H1 (cell line): ENCODE measurements at regions not wholly inside any gene's neighbourhood (a gene's known extent, or its start where the extent isn't known, plus 50 kb on each side); places are given as distances from the start of the nearest gene placed in this dataset.

Experiments used
- JUN ChIP-seq: IDR thresholded peaks from 2 replicates; pipeline ENCODE4 v1.6.1; 2011; ENCODE audit warnings: low read depth, mild to moderate bottlenecking, improper control_type of control experiment, low read length
- MAFK ChIP-seq: IDR thresholded peaks from 2 replicates; pipeline ENCODE4 v1.6.1; 2012; ENCODE audit warnings: low read depth, mild to moderate bottlenecking, improper control_type of control experiment, low read length
- NANOG ChIP-seq: IDR thresholded peaks from 2 replicates; pipeline ENCODE4 v1.6.1; 2011; ENCODE audit warnings: low read length, low read depth, mild to moderate bottlenecking, inconsistent platforms; ENCODE audit not compliant: insufficient read depth, poor library complexity, severe bottlenecking
- POLR2A ChIP-seq, 2 experiments: IDR thresholded peaks; 1 replicate in 1 of 2; 2 replicates in 1 of 2; pipeline ENCODE4 v1.6.1; 2011; ENCODE audit warnings: low read depth in 2 of 2, low read length in 2 of 2, mild to moderate bottlenecking in 2 of 2; ENCODE audit errors: control extremely low read depth in 1 of 2
- SP1 ChIP-seq: IDR thresholded peaks from 2 replicates; pipeline ENCODE4 v1.6.1; 2011; ENCODE audit warnings: low read depth, low read length
- TF ChIP-seq, protein P1 (sequence below): fragments of 300-600 bp; sonication (generic); IDR thresholded peaks from 2 replicates; pipeline ENCODE4 v1.7.1; 2012; ENCODE audit warnings: low read length, moderate library complexity, mild to moderate bottlenecking, inconsistent platforms; ENCODE audit not compliant: insufficient replicate concordance
- TF ChIP-seq, protein P2 (sequence below): IDR thresholded peaks from 2 replicates; pipeline ENCODE4 v1.6.1; 2012; ENCODE audit warnings: inconsistent platforms
- TF ChIP-seq, protein P3 (sequence below), 3 experiments: IDR thresholded peaks; 1 replicate in 2 of 3; 2 replicates in 1 of 3; pipeline versions ENCODE4 v1.5.1 to v1.6.1; 2011; ENCODE audit warnings: low read length in 3 of 3, mild to moderate bottlenecking in 3 of 3, inconsistent platforms in 2 of 3, low read depth in 1 of 3, moderate library complexity in 1 of 3; ENCODE audit not compliant: insufficient read depth in 1 of 3; ENCODE audit errors: control extremely low read depth in 1 of 3

DNA sequence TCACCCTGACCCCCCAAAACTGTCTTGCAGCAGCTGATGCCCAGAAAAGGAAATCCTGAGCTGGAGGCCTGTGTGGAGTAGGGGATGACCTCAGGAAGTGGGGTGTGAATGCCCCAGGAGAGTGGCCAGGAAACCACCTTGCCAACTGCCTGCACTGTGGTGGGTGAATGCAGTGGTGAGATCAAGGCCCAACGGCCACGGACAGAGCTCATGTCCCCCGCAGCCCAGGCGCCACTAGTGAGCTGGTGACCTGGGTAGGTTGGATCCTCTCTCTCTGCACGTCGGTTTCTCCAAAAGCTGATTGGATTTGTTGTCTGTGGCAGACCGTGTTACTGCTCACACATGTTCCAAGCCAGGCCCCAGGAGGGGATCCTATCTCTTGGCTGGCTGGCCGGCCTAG is 448.9 kb downstream of the TCERG1L start (continued):
- TF ChIP-seq, protein P1, sequence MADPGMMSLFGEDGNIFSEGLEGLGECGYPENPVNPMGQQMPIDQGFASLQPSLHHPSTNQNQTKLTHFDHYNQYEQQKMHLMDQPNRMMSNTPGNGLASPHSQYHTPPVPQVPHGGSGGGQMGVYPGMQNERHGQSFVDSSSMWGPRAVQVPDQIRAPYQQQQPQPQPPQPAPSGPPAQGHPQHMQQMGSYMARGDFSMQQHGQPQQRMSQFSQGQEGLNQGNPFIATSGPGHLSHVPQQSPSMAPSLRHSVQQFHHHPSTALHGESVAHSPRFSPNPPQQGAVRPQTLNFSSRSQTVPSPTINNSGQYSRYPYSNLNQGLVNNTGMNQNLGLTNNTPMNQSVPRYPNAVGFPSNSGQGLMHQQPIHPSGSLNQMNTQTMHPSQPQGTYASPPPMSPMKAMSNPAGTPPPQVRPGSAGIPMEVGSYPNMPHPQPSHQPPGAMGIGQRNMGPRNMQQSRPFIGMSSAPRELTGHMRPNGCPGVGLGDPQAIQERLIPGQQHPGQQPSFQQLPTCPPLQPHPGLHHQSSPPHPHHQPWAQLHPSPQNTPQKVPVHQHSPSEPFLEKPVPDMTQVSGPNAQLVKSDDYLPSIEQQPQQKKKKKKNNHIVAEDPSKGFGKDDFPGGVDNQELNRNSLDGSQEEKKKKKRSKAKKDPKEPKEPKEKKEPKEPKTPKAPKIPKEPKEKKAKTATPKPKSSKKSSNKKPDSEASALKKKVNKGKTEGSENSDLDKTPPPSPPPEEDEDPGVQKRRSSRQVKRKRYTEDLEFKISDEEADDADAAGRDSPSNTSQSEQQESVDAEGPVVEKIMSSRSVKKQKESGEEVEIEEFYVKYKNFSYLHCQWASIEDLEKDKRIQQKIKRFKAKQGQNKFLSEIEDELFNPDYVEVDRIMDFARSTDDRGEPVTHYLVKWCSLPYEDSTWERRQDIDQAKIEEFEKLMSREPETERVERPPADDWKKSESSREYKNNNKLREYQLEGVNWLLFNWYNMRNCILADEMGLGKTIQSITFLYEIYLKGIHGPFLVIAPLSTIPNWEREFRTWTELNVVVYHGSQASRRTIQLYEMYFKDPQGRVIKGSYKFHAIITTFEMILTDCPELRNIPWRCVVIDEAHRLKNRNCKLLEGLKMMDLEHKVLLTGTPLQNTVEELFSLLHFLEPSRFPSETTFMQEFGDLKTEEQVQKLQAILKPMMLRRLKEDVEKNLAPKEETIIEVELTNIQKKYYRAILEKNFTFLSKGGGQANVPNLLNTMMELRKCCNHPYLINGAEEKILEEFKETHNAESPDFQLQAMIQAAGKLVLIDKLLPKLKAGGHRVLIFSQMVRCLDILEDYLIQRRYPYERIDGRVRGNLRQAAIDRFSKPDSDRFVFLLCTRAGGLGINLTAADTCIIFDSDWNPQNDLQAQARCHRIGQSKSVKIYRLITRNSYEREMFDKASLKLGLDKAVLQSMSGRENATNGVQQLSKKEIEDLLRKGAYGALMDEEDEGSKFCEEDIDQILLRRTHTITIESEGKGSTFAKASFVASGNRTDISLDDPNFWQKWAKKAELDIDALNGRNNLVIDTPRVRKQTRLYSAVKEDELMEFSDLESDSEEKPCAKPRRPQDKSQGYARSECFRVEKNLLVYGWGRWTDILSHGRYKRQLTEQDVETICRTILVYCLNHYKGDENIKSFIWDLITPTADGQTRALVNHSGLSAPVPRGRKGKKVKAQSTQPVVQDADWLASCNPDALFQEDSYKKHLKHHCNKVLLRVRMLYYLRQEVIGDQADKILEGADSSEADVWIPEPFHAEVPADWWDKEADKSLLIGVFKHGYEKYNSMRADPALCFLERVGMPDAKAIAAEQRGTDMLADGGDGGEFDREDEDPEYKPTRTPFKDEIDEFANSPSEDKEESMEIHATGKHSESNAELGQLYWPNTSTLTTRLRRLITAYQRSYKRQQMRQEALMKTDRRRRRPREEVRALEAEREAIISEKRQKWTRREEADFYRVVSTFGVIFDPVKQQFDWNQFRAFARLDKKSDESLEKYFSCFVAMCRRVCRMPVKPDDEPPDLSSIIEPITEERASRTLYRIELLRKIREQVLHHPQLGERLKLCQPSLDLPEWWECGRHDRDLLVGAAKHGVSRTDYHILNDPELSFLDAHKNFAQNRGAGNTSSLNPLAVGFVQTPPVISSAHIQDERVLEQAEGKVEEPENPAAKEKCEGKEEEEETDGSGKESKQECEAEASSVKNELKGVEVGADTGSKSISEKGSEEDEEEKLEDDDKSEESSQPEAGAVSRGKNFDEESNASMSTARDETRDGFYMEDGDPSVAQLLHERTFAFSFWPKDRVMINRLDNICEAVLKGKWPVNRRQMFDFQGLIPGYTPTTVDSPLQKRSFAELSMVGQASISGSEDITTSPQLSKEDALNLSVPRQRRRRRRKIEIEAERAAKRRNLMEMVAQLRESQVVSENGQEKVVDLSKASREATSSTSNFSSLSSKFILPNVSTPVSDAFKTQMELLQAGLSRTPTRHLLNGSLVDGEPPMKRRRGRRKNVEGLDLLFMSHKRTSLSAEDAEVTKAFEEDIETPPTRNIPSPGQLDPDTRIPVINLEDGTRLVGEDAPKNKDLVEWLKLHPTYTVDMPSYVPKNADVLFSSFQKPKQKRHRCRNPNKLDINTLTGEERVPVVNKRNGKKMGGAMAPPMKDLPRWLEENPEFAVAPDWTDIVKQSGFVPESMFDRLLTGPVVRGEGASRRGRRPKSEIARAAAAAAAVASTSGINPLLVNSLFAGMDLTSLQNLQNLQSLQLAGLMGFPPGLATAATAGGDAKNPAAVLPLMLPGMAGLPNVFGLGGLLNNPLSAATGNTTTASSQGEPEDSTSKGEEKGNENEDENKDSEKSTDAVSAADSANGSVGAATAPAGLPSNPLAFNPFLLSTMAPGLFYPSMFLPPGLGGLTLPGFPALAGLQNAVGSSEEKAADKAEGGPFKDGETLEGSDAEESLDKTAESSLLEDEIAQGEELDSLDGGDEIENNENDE = no peak
- TF ChIP-seq POLR2A (IDR thresholded peaks at IDR 0.05; ENCODE audit: control extremely low read depth in 1 of 2, low read depth in 2 of 2, low read length in 2 of 2) = no peak
- TF ChIP-seq JUN = no peak
- no peak for TF ChIP-seq SP1
- TF ChIP-seq, protein P2, sequence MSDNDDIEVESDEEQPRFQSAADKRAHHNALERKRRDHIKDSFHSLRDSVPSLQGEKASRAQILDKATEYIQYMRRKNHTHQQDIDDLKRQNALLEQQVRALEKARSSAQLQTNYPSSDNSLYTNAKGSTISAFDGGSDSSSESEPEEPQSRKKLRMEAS = no peak
- TF ChIP-seq, protein P3, sequence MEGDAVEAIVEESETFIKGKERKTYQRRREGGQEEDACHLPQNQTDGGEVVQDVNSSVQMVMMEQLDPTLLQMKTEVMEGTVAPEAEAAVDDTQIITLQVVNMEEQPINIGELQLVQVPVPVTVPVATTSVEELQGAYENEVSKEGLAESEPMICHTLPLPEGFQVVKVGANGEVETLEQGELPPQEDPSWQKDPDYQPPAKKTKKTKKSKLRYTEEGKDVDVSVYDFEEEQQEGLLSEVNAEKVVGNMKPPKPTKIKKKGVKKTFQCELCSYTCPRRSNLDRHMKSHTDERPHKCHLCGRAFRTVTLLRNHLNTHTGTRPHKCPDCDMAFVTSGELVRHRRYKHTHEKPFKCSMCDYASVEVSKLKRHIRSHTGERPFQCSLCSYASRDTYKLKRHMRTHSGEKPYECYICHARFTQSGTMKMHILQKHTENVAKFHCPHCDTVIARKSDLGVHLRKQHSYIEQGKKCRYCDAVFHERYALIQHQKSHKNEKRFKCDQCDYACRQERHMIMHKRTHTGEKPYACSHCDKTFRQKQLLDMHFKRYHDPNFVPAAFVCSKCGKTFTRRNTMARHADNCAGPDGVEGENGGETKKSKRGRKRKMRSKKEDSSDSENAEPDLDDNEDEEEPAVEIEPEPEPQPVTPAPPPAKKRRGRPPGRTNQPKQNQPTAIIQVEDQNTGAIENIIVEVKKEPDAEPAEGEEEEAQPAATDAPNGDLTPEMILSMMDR (IDR thresholded peaks at IDR 0.05; ENCODE audit: control extremely low read depth in 1 of 3, insufficient read depth in 1 of 3, low read depth in 1 of 3, low read length in 3 of 3) = no peak
- TF ChIP-seq MAFK = no peak
- TF ChIP-seq NANOG = no peak
